ENCODE measurements at regions not wholly inside any gene's neighbourhood (a gene's known extent, or its start where the extent isn't known, plus 50 kb on each side); places are given as distances from the start of the nearest gene placed in this dataset.

DNA sequence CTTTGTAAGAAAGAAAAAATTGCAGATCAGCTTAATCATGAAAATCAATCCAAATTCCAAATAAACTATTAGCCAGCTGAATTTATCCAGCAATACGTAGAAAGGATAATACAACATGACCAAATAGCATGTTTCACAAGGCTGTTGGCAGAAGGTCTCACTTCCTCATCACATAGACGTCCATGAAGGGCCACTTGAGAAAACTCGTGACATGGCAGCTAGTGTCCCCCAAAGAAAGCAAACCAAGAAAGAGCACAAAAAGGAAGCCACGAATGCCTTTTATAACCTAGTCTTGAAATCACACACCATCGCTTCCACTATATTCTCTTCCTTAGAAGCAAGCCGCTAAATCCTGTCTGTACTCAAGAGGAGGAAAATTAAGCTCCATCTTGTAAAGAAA, 105.6 kb upstream of the NRBF2 start:
- H3K27me3 Mint-ChIP-seq: peaks cover 1% of the 10 kb centered on the region
- no peak overlapping the region for H3K4me3 Mint-ChIP-seq
- no peak overlapping the region for H3K27ac Mint-ChIP-seq
- no peaks in the 10 kb centered on the region for H3K9me3 Mint-ChIP-seq
- intact Hi-C loops (cut with micrococcal nuclease): no loop called here
- H3K4me1 Mint-ChIP-seq (ENCODE audit: low read depth): peaks cover 4% of the 10 kb centered on the region
- H3K36me3 Mint-ChIP-seq (ENCODE audit: low read depth): no peaks in the 10 kb centered on the region

DNA sequence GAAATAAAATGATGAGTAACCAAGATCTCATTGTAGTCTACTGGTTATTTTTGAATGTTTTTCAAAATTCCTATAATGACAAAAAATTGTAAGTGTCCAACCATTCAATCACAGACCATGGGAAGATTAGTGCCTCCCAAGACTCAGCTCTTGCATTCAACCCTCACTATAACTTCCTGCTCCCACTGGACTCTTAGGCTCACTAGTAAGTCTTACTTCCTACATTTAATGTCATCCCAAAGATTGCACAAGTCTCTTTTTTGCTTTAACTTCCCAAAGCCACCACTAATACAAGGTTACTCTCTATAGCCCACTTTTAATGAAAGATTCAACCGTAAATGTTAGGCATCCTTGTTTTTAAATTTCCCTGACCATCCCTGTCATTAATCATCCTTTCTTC, 111.9 kb upstream of the NRBF2 start:
- H3K4me1 Mint-ChIP-seq (ENCODE audit: low read depth): peaks cover 7% of the 10 kb centered on the region

DNA sequence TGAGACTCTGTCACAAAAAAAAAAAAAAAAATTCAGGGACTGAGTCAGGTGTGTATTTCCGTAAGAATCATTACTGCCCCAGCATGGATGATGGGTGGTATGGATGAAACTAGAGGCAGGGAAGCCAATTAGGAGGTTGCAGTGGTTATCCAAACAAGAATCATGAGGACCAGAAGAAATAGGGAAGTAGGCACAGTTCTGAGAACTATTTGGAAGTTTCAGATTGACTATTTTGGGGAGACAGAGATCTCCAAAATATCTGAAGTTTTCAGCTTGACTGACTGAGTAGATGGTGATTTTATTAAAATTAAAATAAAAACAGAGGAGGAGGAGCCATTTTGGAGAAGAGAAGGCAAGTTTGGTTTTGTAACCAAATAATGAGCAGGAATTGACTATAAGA, 119.4 kb upstream of the NRBF2 start:
- H3K27ac Mint-ChIP-seq: no peak overlapping the region
- intact Hi-C loops (cut with micrococcal nuclease): no loop called here
- H3K9me3 Mint-ChIP-seq: peaks cover 6% of the 10 kb centered on the region
- H3K4me1 Mint-ChIP-seq (ENCODE audit: low read depth): peaks cover 11% of the 10 kb centered on the region
- H3K36me3 Mint-ChIP-seq (ENCODE audit: low read depth): no peaks in the 10 kb centered on the region
- no peak overlapping the region for H3K4me3 Mint-ChIP-seq
- peaks cover 28% of the 10 kb centered on the region for H3K27me3 Mint-ChIP-seq

More for the DNA sequence above, 111.9 kb upstream of the NRBF2 start:
- intact Hi-C loops (cut with micrococcal nuclease): no loop called here
- Mint-ChIP-seq H3K36me3 (ENCODE audit: low read depth) (no peaks in the 10 kb centered on the region), H3K9me3 (no peaks in the 10 kb centered on the region), H3K27ac (no peak overlapping the region), H3K4me3 (no peak overlapping the region), H3K27me3 (peaks cover 14% of the 10 kb centered on the region)

DNA sequence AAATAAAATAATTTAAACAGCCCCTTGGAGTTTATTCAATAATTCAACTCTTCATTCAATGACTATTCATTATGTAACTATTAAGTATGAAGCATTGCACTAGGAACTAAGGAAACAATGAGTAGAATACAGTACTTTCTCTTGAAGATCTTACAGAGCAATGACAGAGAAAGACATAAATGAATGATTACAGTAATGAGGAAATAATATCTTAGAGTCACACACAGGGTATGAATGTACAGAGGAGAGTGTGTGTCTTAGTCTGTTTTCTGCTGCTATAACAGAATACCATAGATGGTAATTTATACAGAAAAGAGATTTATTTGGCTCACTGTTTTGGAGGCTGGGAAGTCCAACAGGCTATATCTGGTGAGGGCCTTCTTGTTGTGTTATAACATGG, 120.5 kb upstream of the NRBF2 start:
- Mint-ChIP-seq H3K9me3 (peaks cover 6% of the 10 kb centered on the region), H3K4me1 (ENCODE audit: low read depth) (peaks cover 11% of the 10 kb centered on the region), H3K4me3 (no peak overlapping the region), H3K36me3 (ENCODE audit: low read depth) (no peaks in the 10 kb centered on the region), H3K27ac (no peak overlapping the region), H3K27me3 (peaks cover 28% of the 10 kb centered on the region)
- intact Hi-C loops (cut with micrococcal nuclease): no loop called here

DNA sequence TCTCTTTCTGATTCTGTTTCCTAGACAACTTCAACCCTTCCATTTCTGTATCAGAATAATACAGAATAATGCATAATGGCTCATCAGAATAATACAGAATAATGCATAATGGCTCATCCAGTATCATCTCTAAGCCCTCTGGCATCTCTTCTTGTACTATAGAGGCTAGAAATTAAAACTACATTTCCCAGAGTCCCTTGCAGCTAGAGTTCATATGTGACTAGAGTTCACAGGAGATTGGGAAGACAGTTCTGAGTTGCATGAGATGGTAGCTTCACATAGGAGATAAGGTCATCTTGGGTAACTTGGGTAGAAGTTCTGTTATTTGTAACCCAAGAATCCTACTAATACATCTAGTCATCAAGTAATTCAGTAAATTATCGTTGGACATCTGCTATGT, 122.9 kb upstream of the NRBF2 start:
- Mint-ChIP-seq H3K27me3 (peaks cover 26% of the 10 kb centered on the region), H3K9me3 (peaks cover 6% of the 10 kb centered on the region), H3K36me3 (ENCODE audit: low read depth) (no peaks in the 10 kb centered on the region), H3K27ac (no peak overlapping the region), H3K4me1 (ENCODE audit: low read depth) (peaks cover 11% of the 10 kb centered on the region), H3K4me3 (no peak overlapping the region)
- intact Hi-C loops (cut with micrococcal nuclease): no loop called here

DNA sequence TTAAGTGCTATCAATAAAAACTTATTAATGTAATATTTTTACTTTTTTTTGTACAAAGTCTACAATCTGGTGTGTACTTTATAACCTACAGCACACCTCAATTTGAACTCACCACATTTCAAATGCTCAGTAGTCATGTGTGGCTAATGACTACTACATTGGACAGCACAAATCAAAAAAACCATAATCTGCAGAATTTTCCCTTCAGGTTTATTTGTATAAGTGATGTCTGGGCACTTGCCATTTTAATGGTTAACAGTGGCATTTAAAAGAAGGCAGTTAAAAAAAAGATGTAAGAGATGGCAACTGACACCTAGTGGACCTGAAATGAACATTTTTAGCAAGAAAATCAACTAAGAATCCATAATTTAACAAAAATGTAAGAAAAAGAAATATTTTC, 124.6 kb upstream of the NRBF2 start:
- no peak overlapping the region for H3K27ac Mint-ChIP-seq
- peaks cover 26% of the 10 kb centered on the region for H3K27me3 Mint-ChIP-seq
- intact Hi-C loops (cut with micrococcal nuclease): loop anchor here (5.0 kb wide), 1 partner anchor 416 kb away; no protein-coding TSS in a partner anchor

DNA sequence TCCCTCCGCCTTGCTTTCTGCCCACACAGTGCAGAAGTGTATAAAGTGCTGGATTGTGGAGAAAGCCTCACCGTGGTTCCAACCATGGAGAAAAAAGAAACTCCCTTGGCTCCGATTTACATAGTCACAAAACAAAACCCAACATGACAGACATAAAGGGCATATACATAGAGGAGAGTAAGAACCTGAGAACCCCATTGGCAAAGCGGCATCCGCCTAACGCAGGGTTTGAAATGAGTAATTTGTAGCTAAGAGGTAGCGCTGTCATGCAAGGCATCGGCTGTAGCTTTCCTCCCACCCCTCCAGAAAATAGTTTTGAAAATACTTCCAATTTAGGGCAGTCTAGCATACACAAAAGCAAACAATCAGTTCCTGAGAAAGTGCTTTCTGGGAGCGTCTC, 126.0 kb upstream of the NRBF2 start:
- H3K36me3 Mint-ChIP-seq (ENCODE audit: low read depth): no peaks in the 10 kb centered on the region

More for the DNA sequence above, 124.6 kb upstream of the NRBF2 start:
- H3K4me1 Mint-ChIP-seq (ENCODE audit: low read depth): peaks cover 6% of the 10 kb centered on the region
- H3K4me3 Mint-ChIP-seq: no peak overlapping the region
- peaks cover 6% of the 10 kb centered on the region for H3K9me3 Mint-ChIP-seq
- H3K36me3 Mint-ChIP-seq (ENCODE audit: low read depth): no peaks in the 10 kb centered on the region

DNA sequence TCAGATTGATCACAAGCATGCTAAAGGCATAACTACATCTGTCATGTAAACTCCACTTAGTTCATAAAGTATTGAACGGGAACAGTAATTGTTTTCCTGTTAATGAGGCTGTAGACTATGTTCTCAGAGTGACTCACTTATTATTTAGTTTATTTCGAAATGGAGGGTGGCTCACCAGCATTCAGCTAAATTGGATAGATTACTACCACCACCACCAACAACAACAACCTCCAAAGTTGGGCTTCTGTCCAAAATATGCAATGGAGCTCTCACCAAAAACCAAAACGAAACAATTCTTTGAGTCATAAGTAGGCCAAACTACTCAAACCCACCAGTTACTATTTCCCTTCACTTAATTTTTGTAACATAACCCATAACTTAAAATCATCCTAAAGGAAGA, 127.9 kb upstream of the NRBF2 start:
- Mint-ChIP-seq H3K27me3 (peaks cover 23% of the 10 kb centered on the region), H3K4me3 (no peak overlapping the region), H3K36me3 (ENCODE audit: low read depth) (no peaks in the 10 kb centered on the region), H3K27ac (no peak overlapping the region), H3K4me1 (ENCODE audit: low read depth) (no peaks in the 10 kb centered on the region), H3K9me3 (no peaks in the 10 kb centered on the region)
- intact Hi-C loops (cut with micrococcal nuclease): loop anchor here (5.0 kb wide), 1 partner anchor 413 kb away; no protein-coding TSS in a partner anchor

More for the DNA sequence above, 126.0 kb upstream of the NRBF2 start:
- intact Hi-C loops (cut with micrococcal nuclease): loop anchor here (5.0 kb wide), 1 partner anchor 415 kb away; no protein-coding TSS in a partner anchor
- Mint-ChIP-seq H3K27ac (no peak overlapping the region), H3K4me3 (no peak overlapping the region), H3K27me3 (peaks cover 25% of the 10 kb centered on the region), H3K4me1 (ENCODE audit: low read depth) (no peaks in the 10 kb centered on the region), H3K9me3 (no peaks in the 10 kb centered on the region)

DNA sequence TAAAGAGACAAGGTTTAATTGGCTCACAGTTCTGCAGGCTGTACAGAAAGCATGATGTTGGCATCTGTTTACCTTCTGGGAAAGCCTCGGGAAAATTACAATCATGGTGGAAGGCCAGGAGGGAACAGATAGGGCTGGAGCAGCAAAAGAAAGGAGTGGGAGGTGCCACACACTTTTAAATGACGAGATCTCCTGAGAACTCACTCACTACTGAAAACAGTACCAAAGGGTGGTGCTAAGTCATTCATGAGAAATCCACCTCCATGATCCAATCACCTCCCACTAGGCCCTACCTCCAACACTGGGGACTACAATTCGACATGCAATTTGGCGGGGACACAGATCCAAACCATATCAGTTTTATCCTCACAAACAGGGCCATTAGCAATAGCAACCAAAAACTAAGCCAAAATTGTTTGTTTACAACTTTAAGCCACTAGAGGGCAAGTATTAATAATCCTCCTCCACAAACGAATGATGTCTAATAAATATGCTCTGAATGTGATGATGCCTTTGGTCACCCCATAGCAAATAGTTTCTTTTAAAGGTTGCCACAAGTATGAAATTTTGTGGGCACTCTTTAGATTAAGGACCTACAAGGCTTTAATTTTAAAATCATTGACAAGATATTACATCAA, 129.2 kb upstream of the NRBF2 start:
- Mint-ChIP-seq H3K4me3 (no peak overlapping the region), H3K36me3 (ENCODE audit: low read depth) (no peaks in the 10 kb centered on the region), H3K27ac (no peak overlapping the region), H3K4me1 (ENCODE audit: low read depth) (no peaks in the 10 kb centered on the region), H3K27me3 (peaks cover 19% of the 10 kb centered on the region), H3K9me3 (no peaks in the 10 kb centered on the region)
- intact Hi-C loops (cut with micrococcal nuclease): loop anchor here (5.0 kb wide), 2 partner anchors 78 to 153 kb away; no protein-coding TSS in a partner anchor

DNA sequence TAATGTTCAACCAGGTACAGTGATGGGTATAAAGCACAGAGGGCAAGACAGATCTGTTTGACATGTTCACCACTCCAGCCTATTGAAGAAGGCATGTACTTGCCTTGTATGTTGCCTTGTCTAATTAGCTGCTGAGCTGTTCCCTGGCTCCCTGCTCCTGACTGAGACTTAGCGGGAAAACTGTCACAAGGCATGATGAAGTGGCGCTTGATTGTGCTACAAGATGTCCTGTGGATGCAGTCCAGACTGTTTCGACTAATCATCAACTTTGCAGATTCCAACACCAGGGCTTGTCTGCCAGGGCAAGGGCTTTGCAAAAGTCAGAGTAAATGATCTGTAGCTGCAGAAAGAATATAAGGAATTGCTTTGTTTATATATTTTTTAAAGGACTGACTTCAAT, 136.2 kb upstream of the NRBF2 start:
- intact Hi-C loops (cut with micrococcal nuclease): no loop called here
- peaks cover 28% of the 10 kb centered on the region for H3K27me3 Mint-ChIP-seq
- H3K4me1 Mint-ChIP-seq (ENCODE audit: low read depth): no peaks in the 10 kb centered on the region
- no peaks in the 10 kb centered on the region for H3K9me3 Mint-ChIP-seq
- H3K4me3 Mint-ChIP-seq: no peak overlapping the region
- H3K27ac Mint-ChIP-seq: no peak overlapping the region
- no peaks in the 10 kb centered on the region for H3K36me3 Mint-ChIP-seq (ENCODE audit: low read depth)

DNA sequence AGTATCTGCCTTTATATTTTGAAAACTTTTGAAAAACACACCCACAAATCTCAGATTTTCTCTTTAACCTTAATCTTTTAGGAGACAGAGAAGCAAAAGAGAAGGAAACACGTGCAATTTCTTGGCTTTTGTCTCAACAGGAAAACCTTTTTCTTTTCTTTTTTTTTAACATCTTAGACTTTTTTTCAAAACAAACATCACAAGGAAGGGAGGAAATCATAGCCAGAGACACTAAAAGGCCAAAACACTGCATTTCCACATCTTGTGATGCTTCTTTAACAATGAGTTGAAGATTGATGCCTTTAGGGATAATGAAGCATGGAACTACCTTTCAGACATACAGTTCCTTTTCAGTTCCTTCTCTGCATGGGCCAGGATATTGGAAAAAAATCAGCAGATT, 136.6 kb upstream of the NRBF2 start:
- intact Hi-C loops (cut with micrococcal nuclease): no loop called here

DNA sequence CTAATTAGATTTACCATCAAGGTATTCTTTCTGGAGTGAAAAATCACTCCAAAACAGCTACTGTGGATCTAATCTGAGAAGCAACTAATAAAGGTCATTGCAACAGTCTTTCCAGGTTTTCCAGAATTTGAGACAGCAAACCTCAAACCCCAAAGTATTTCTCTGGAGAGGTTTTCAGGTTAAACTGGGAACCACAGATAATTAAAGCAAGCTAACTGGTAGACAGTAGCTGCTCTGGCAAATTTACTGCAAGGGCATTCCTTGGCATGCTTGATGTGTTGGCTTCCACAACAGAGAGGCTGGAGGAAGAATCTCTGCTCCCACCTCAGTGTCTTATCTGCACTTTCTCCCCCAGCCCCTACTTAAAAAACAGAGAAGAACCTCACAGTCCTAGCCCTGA, 140.0 kb upstream of the NRBF2 start:
- Mint-ChIP-seq H3K36me3 (ENCODE audit: low read depth) (no peaks in the 10 kb centered on the region), H3K4me3 (no peak overlapping the region), H3K27ac (no peak overlapping the region), H3K9me3 (no peaks in the 10 kb centered on the region), H3K27me3 (peaks cover 17% of the 10 kb centered on the region), H3K4me1 (ENCODE audit: low read depth) (no peaks in the 10 kb centered on the region)
- intact Hi-C loops (cut with micrococcal nuclease): no loop called here

More for the DNA sequence above, 136.6 kb upstream of the NRBF2 start:
- Mint-ChIP-seq H3K4me1 (ENCODE audit: low read depth) (no peaks in the 10 kb centered on the region), H3K27ac (no peak overlapping the region), H3K9me3 (no peaks in the 10 kb centered on the region), H3K4me3 (no peak overlapping the region), H3K36me3 (ENCODE audit: low read depth) (no peaks in the 10 kb centered on the region), H3K27me3 (peaks cover 26% of the 10 kb centered on the region)

DNA sequence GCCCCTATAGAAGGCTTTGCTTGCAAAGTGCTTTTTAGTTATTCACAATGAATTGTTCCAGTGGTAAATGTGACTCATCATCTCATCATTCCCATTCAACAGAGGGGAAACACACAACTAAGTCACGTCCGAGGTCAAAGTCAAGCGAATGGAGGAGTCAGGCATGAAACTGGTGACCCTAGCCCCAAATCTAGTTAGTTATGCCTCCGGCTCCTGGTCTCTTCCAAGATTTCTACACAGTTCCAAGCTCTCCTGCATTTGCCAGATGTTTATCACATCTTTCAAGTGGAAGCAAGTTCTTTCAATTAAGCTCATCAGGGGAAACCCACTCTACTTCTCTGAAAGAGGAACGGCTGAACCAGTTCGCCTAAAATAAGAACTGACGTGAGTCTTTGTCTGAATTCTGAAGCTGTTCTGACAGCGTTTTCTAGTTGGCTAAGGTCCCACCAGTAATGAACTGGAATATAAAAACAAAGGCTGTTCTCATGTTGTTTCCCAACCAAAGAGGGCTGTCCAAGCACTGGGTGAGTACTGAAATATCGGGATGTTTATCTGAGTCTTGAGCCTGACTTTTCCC, 140.9 kb upstream of the NRBF2 start:
- Mint-ChIP-seq H3K27ac (no peak overlapping the region), H3K9me3 (no peaks in the 10 kb centered on the region), H3K4me1 (ENCODE audit: low read depth) (no peaks in the 10 kb centered on the region), H3K27me3 (peaks cover 13% of the 10 kb centered on the region), H3K36me3 (ENCODE audit: low read depth) (no peaks in the 10 kb centered on the region), H3K4me3 (no peak overlapping the region)
- intact Hi-C loops (cut with micrococcal nuclease): no loop called here

DNA sequence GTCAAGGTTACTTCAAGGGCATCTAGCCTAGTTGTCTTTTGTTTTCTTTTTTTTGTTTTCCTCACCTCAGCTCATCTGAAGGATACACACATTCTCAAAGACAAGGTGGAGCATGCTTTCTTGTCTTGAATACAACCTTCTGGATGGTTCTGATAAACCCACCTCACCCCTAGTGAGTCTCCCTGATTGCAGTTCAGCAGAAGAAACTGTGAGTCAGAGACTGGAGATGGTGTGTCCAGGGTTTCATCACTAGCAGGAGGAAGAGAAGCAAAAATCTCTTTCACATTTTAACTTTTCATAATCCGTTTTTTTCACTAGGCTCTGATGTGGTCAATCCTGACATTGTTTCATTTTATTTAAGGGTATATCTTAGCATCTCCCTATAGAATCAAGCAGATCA, 143.0 kb upstream of the NRBF2 start:
- Mint-ChIP-seq H3K4me3 (no peak overlapping the region), H3K27me3 (peaks cover 20% of the 10 kb centered on the region), H3K36me3 (ENCODE audit: low read depth) (no peaks in the 10 kb centered on the region), H3K27ac (no peak overlapping the region), H3K9me3 (no peaks in the 10 kb centered on the region), H3K4me1 (ENCODE audit: low read depth) (no peaks in the 10 kb centered on the region)
- intact Hi-C loops (cut with micrococcal nuclease): no loop called here

All from dendritic cell treated with granulocyte-macrophage colony-stimulating factor and Interleukin-4, amounts not matched to agents 40 ng/mL and 50 ng/mL, for 4 days (primary cell).